Dermis blood vessel endothelial cell (primary cell): ENCODE measurements at regions not wholly inside any gene's neighbourhood (a gene's known extent, or its start where the extent isn't known, plus 50 kb on each side); places are given as distances from the start of the nearest gene placed in this dataset.
A peak's percentile ranks its signal among the peaks of the same experiment; 100 is the strongest.
"Not testable (repeated sequence)": the region's sequence is repeated elsewhere in the genome, so short reads cannot be mapped to it uniquely, and the experiment has no call there.

ENCODE experiments used
- DNase-seq: peaks from one replicate; pipeline ENCODE4 v3.0.0; 2010

DNA sequence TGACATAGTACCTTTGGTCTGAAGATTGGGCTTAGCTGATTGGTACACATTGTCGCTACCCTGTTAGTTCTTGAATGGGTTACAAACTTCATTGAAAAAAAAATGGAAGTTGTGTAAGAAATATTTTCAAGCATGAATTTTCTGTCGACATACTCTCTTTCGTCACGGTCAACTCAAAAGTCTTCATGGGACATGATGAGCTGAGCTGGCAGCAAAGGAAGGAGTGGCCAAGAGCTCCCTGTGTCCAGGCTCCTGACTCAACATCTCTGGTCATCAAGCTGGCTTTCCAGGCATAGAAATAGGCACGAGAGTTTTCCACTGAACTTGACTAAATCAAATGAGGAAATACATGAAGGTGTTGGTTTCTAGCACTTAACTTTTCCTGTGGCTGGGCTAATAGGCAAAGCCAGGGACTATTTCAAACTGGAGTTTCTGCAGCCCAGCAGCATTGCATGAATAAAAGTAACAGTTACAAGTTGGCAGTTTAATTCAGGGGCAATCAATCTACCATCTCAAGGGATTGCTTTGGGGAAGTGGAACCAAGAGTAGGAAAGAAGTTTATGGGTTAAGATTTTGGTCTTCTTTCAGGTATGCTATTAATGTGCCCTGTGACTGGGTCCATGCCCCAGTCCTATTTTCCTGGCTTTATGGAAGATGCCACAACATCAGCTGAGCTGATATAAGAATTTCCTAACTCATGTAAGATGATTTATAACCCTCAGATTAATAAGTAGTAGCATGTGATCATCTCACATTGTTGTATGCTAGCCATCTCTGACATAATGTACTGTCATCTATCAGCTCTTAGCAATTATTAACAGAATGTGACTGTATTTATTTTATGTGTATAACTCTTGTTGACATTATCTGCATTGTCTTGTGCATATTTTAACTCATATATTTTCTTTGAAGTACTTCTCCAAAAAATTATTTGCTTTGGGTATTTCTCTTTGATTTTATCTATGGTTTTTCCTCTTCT is 385.8 kb downstream of the DLEU7 start:
- no peak for DNase-seq

DNA sequence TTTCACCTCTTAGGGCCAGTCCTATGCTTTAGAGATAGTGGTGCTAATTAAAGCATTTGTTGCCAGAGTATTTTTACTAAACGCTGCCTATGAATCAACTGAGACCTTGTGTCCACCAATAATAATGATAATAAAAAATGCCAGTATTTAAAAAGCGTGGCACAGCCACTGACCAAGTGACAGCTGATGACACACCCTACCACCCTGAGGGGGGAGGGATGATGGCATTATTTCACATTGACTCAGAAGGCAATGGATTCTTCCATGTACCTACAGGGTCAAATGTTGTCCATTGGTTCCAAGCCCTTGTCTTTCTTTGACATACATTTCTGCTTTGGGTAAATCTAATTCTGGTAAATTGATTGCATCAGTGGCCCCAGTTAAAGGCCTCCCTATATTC is 384.4 kb downstream of the DLEU7 start:
- DNase-seq: no peak

DNA sequence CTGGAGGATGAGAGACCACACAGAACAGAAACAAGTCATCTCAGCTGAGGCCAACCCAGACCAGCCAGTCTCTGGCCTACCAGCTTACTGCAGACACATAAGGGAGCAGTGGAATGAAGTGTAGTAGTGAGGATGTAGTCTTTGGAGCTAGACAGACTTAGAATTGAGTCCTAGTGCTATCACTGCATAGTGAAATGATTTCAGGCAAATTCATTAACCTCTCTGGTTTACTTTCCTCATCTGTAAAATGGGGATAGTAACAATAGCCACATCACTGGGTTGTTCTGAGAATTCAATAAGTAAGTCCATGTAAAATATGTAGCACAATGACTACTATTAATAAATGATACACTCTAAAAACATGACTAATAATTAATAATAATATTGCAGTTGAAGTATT is 383.8 kb downstream of the DLEU7 start:
- DNase-seq: no peak

DNA sequence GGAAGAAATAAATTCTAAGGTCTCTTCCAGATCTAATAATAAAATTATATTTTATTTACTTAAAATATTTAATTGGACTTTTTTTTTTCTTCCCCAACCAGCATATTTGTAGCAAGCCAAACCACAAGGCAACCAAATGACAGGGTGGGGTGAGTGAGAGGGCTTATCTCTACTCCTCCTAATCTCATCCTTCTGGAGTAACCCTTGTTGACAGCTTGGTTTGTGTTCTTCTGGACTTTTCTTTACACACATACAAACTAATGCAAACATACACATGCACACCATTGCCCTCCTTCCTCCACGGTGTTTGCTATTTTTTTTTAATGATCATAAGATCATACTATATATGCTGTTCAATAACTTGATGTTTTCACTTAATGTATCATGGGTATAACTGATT is 383.1 kb downstream of the DLEU7 start:
- no peak for DNase-seq

DNA sequence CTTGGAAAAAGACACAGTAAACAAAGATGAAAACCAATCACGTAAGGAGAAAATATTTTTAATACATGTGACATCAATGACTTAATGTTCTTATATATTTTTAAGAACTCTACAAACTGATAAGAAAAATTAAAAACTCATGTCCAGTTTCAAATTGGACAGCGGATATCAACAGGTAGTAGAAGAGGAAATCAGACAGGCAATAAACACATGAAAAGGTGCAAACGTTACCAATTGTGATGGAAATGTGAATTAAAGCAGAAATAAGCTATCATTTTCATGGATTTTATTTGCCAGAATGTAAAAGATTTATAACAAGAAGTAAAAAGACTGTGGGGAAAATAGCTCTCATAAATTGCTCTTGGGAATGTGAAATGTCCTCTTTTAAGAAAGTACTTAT is 382.3 kb downstream of the DLEU7 start:
- DNase-seq: no peak

DNA sequence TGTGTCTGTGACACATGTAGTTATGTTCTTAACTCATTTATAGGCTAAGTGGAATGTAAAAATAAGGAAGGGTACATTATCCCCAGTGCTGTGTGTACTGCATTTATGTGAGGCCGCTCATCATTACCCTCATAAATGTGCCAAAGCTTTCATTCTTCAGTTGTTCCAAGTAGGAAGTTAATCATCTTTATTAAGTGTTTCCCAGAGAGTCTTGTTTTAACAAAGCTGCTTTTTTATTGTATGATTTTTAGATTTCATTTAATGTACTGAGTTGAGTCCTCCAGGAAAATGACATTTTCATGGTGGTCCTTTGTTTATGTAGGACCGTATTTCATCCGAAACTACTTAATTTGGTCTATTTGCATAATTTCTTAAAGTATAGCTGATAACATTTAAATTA is 379.8 kb downstream of the DLEU7 start:
- DNase-seq: no peak

DNA sequence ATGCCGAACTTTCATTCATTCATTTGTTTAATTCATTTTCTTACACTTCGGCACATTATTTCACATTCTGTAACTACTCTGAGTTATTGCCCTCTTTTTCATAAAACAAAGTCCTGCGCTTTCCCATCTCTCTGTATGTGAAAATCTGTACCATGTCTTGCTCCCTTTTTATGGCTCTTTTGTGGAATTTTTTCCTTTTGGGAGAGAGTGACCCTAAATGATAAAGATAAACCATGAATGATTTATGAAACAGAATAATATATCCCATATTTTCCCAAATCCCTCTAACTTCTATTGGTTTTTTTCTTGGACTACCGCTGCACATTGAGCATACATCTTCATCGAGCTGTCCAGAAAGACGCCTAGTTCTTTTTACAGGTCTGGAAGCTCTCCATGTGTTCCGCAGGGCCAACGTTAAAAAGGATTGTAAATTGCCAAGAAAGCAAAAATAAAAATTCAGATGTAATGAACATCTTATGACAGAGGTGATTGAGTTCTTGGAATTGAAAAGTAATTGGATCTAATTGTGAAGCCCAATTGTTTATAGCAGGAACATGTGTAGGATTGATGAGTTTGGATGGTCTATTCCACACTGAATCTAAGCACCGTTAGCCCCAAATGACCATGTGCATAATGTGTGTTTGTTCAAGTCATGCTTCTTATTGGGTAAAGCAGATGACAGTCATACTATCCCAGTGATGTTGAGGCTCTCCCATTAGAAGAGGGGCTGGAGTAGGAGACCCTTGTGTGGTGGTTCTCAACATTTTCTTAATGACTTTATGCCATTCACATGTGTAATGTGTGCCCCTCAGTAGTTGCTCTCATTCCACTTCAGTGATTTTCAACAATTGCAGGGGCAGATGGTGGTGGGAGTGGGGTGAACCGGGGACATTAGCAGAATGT is 378.9 kb downstream of the DLEU7 start:
- DNase-seq: no peak

DNA sequence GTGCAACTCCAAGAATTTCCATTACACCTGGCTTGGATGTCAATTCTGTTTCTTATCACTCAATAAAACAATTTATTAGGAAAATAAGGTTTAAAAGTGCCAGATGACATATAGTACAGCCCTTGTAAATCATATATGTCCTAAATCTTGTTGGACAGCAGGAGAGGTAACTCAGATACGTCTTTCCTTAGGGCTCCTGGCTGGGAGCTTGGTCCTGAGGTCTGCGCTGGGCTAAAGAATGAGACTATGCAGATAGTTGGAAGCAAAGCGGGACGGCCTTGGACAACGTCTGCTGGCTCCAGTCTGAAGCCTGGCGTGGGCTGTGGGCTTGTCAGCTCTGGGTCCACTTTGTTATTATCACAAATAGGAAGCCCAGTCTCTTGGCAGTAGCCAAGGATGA is 377.0 kb downstream of the DLEU7 start:
- DNase-seq: no peak

DNA sequence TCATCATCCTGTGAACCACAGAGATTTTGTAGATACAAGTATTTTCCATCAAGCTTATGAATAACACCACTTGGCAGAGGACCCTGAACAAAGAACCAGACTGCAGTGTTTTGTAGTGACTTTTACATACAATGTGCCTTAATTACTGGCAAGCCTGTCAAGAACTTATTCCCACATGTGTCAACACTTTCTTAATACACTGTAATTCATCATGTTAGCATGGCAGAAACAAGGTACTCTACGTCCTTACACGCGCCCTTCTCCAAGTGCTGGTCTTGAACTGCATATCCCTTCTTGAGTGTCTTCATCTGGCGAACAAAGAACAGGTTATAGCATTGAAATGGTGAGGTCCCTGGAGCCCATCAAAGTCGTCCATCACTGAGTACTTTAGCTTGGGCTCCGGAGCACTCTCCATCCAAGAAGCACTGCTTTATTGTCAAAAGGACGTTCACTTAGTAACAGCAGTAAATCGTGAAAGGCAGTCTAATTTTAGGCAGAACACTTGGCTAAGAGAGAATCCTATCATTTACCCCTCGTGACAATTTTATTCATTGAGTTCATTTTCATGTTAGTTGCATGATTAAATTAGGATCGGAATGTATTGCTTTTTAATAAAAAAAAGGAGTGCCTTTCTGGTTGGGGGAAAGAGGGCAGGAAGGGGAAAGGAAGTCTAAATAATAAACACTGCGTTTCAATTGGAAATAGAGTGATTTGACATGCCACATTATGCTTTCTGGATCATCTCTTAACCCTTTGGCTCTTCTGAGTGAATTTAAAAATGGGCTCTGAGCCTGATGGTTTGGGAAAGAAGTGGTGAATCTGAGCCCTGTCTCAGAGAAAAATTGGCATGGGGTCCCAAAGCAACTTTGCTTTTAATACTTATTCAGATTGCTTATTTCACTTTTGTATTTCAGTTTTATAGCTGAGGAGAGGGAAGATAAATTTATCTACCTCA is 376.1 kb downstream of the DLEU7 start:
- no peak for DNase-seq

DNA sequence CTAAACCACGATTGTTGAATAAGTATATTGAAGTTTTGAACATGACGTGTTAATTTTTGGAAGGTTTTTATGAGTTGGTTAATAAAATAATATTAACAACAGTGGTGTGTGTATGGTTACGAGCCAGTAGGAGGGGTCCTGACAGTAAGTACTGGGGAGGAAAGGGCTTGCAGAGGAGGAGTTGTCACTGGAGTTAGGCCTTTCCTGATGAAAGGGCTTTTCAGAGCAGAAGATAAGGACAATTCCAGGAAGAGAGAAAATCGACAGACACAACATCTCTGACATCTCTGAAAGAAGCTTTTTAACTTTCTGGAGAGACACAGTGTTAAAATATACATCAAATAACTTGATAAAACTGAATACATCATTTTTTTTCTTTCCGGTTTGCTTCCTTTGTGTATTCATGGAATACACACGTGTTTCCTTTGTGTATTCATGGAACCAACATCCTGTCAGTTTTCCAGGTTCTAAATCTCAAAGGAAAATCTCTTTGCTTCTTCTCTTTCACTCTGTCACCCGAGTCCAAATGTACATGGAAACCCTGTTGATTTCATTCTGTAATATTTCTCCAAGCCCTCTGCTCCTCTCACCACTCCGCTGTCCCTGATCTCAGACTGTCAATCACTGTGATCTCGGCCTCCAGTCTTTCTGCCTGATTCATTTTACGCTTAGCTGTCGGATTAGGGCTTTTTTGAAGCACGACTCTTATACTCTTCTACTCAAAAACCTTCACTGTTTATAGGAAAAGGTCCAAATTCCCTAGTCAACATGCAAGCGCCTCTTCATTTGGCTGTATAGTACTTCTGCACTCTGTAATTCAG is 374.4 kb downstream of the DLEU7 start:
- DNase-seq: peak; percentile 20

DNA sequence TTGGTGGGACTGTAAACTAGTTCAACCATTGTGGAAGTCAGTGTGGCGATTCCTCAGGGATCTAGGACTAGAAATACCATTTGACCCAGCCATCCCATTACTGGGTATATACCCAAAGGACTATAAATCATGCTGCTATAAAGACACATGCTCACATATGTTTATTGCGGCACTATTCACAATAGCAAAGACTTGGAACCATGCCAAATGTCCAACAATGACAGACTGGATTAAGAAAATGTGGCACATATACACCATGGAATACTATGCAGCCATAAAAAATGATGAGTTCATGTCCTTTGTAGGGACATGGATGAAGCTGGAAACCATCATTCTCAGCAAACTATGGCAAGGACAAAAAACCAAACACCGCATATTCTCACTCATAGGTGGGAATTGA is 370.4 kb downstream of the DLEU7 start:
- DNase-seq: not testable (repeated sequence)

DNA sequence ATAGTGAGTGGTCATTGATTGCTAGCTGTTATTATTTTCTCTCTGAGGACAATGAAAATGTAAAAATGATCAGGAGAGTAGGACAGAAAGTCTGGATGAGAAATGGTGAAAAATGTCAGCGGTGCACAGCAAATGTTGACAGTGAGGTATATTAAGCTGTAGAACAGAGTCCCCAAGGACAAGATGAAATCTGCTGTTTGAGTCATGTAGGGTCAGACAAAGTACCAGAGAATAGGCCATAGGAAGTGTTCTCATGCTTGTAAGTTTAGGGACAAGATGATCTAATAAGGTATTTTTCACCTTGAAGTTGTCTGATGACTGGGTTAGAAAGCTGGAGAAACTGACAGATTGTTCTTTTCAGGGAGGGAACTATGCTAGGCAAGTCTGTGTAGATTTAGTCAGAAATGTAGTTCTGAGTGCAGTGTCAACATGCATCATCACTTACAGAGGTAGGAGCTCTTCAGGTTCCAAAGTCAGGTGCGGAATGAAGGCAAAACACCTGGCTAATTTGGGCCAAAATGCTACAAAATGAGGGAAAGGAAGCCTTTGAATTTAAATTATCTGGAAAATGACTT is 369.3 kb downstream of the DLEU7 start:
- no peak for DNase-seq

DNA sequence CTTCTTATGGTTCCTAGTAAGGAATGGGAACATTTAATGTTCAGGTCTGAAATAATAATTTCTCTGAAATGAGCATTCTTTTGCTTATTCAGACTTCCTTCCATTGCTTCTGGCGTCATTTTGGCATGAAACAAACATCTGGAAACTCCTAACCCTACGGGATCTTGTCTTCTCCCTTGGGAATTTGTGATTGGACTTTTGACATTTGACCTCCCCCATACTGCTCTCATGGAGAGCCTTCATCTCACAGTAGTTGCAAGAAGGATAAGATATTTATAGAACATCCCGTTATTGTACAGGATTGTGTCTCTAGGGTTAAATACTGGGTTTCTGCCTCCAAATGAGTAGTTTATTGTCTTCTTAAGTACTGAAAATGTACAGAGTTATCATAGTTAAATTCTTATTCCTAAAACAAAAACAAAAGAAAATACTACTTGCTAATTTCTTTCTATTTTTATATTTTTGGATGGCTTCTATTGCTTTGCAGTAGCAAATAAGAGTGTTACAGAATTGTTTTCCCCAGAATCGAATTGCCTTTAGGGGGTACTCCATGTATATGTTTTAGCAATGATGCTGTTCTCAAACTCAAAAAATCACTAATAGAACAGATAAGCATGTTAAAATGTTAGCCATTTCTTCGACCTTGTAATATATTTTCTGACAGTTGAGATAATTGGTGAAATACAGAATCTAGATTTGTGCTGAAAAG is 366.8 kb downstream of the DLEU7 start:
- DNase-seq: no peak

DNA sequence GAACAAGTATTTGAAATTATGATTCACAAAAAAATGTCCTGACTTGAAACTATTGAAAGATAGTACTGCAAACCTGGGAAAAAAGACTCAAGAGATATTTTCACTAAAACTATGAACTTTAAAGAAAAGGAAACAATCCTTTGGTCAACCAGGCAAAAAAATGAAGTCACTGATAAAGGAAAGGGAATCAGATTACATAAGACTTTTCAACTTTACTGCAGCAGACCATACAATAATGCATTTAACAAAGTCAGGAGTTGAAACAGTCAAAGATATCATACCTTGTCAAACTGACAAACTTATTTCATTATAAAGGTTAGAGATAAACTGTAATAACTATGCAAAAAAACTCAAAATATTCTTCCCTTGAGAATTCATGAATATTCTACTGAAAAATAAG is 361.6 kb downstream of the DLEU7 start:
- DNase-seq: no peak

DNA sequence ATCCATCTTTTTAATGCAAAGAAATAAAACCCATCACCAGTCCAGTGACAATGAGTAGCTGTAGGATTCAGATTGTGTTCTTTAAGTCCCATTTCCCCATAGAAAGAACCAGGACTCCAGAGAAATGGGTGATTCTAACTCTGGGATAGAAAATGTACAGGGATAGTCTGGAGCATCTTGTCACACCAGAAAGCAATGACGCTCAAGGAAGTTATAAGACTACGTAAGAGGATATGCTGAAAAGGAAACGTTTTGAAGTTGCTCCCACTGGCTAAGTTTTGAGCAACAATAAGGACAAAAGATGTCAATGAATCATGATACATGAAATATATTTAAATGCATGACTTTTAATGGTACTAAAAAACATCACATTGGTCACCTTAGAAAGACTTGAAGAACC is 360.1 kb downstream of the DLEU7 start:
- peak; percentile 5 for DNase-seq

DNA sequence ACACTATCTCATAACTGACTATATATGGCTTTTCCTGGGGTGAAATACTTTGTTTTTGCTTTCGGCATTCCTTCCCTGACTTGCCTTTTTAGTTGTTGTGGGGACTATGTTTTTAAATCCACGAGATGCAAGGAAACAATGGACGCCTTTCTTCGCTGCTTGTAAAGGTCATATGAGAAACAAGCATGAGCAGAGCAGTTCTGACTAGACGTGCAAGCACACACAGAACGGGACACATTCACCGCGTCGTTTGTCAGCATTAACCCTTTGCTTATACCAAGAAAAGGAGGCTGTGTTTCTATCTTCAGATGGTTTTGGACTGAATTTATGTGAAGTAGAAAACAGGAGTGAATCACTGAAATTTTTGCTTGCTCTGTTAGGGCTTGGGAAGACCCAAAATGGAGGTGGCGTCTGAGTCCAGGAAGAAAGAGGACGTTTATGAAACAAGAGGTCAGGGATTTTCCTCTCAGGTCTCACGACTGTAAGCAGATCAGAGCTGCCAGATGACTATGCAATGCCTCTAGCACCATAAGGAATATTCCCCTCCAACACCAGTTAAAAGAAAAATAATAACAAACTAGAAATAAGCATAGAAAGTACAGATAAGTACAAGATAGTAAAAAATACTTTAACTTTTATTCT is 358.9 kb downstream of the DLEU7 start:
- DNase-seq: no peak

DNA sequence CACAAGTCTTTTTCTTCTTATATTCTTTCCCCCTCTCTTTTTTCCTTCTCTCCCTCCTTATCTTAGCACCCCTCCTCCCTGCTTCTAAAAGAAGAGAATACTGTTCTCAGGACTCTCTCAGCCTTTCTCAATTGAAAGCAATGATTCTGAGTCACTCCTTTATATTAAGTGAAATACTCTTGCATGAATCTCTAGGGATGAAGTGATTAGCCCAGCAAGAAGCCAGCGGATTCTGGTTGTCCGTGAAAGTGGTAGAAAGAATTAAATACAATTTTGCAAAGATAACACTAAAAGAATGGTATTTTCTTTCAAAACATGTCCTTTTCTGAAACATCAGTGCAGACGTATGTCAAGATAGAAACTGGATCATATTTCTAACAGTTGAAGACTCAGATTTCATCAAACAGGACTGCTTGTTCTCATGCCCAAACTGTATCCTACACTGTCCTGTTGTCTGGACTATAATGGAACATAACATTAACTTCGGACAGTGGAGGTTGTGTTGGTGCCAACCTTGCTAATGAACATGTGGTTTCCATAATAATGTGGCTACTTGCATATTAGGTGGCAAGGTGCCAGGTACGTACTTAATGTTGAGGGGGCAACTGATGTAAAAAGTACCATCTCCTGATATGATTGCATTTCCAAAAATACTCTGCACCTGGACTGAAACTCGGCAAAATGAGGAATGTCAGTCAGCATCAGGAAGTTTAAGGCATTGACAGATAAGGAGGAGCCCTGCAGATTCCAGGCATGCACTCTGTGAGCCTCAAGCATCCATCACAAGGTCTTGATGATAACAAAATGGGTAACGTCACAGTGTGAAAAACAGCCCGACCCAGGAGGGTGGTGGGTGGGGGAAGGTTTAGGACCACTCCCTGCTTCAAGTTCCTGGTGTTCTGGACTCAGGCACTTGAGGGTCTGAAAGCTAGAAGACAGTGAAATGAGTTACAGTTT is 357.2 kb downstream of the DLEU7 start:
- no peak for DNase-seq

DNA sequence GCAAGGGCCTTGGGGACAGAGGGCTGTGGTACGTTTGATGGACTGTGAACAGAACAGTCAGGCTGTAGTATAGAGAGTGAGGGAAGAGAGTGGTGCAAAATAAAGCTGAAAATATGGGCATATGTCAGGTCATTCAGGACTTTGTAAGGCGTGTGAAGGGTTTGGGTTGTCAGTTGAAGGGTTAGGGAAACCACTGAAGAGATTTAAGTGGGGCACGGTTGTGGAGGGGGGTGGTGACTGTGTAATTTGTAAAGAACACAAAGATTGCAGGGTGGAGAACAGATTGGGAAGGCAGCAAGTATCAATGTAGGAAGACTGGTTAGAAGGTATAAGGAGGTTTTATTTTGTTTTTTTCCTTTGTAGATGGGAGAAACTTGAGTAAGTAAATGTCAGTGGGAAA is 349.8 kb downstream of the DLEU7 start:
- no peak for DNase-seq

DNA sequence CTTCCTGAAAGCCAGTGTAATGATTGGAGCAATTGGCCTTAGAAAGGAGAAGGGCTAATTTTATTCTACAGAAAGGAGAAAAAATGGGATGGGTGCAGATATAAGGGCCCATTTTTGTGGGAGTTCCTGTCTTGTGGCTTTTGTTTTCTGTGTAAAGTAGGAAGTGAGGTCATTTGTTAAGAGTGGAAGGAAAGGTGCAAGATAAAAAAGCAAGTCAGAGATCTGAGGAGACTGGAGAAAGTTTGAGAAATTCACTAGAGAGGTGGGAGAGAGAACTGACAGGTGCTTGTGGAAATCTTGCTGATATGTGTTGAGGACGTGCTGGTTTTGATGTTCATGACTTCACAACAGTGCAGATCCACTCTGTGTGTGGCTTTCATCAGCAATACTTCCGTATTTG is 349.4 kb downstream of the DLEU7 start:
- DNase-seq: no peak
